Cerebellar cortex (tissue), 1 donor: ENCODE measurements at regions not wholly inside any gene's neighbourhood (a gene's known extent, or its start where the extent isn't known, plus 50 kb on each side); places are given as distances from the start of the nearest gene placed in this dataset.

Source experiments
- DNase-seq: peaks from one replicate; pipeline ENCODE4 v3.0.0-alpha.2; 2015; ENCODE audit warnings: low spot score

DNA sequence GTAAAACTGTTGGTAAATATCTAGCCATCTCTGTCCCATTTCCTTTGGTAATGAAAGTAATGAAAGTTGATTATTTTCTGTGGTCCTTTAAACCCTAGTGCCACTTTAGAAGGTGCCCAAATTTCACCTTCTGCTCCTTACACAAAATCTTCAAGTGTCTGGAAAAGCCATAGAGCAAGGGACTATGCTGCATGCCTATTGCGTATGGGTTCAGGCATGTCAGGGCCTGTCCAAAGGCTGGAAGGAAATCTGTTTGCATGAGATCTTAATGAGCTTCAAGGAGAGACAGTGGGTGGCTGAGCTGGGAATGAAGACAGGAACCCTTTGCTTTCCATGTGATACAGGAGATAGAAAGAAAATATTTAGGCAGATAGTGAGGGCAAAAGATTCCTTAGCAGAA lies 66.6 kb upstream of the CCN6 start:
- DNase-seq, result no peak

DNA sequence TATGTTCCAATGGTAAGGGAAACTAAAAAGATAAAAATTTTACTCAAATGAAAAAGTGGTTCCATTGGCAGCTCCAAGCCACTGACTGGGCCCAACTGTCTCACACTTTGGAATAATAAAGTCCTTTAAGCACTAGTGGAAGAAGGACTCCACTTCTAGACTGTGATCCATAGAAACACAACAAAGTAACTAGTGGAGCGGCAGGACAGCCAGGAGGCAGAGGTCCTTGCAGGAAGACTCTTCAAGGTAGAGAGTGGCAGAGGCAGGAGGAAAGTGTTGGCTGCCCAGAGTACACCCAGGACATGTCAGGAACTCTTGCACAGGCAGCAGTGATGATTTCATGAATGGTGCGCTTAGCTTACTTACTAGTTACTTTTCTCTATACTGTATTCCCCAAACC lies 65.0 kb upstream of the CCN6 start:
- no peak for DNase-seq

DNA sequence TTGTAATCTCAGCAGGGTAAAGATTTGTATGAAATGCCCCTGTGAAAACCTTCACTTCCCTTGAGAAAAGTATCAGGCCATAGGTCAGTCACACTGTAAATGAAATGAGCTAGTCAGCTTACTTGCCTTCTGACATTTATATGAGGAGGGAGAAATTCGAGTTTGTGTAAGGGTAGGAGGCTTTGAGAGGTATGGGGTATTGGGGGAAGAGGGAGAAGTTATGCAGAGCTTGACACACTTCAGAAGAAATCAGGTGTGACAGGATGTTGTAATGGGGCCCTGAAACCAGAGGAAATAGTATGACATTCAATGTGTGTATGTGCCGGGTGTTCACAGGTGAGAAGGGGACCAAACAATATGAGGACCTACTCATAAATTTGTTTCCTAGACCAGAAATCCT lies 64.2 kb upstream of the CCN6 start:
- no peak for DNase-seq

DNA sequence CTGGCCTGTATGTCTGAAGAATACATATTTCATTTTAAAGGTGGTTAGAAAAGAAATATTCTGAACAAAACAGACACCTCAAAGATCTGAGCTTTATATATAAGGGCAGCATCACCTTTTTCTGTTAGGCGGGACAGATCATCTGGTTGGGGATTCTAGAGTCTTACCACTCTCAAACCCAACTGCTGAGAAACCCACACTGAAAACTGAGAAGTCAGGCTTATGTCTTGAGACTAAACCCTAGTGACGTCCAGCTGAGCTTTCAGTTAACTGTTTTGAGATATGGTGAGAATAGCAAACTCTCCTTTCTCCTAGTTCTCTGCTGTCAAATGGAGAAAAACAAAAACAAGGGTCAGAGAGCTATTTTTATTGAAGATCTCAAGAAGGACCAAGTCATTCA lies 63.7 kb upstream of the CCN6 start:
- no peak for DNase-seq

DNA sequence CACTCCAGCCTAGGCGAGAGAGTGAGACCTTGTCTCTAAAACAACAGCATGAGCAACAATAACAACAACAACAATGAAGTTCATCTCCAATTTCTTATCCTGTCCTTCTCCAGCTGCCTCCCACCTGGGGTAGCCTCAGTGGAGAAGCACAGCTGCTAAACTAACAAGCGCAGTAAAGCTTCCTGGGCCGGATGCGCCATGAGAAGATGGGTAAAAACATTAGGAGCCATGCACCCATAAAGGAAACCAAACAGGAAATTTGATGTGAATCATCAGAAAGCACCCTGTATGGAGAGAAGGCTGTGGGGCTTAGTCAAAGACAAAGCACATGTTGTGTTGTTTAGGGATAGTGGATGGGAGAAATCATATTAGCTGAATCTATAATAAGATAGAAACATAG lies 61.1 kb upstream of the CCN6 start:
- no peak for DNase-seq

DNA sequence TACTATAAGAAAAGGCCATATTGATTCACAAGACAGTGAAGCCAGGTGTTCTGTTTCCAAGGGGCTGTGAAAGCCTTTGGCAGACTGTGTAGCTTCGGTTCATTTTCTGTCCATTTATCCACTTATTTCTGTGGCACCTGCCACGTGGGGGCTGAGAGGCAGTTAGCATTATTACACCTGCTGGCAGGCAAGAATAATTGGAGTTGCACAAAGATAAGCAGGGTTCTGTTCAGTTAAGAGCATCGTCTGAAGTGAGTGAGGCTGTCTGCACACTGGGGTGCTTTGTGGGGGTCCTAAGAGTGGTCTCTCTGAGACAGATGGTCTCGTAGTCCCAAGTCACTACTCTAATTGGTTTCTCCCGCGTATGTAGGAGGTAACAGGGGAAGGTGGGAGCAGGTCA lies 60.6 kb upstream of the CCN6 start:
- DNase-seq, result no peak

DNA sequence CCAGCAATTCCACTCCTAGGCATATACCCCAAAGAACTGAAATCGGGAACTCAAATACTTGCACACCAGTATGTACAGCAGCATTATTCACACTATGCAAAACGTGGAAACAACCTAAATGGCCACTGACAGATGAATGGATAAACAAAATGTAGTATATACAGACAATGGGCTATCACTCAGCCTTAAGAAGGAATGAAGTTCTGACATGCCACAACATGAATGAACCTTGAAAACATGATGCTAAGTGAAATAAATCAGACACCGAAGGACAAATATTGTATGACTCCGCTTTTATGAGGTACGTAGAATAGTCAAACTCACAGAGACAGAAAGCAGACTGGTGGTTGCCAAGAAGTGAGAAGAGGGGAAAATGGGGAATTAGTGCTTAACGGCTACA lies 59.1 kb upstream of the CCN6 start:
- DNase-seq, result no peak

DNA sequence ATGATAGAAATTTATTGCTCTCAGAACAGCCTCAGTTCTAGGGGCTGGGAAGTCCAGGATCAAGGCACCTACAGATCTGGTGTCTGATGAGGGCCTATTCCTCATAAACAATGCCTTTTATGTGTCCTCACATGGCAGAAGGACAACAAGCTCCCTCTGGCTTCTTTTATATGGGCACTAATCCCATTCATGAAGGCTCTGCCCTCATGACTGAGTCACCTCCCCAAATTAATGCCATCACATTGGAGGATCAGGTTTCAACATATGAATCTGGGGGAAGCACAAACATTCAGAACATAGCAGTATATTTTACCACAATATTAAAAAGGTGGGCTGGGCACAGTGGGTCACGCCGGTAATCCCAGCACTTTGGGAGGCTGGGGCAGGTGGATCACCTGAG lies 58.5 kb upstream of the CCN6 start:
- no peak for DNase-seq

DNA sequence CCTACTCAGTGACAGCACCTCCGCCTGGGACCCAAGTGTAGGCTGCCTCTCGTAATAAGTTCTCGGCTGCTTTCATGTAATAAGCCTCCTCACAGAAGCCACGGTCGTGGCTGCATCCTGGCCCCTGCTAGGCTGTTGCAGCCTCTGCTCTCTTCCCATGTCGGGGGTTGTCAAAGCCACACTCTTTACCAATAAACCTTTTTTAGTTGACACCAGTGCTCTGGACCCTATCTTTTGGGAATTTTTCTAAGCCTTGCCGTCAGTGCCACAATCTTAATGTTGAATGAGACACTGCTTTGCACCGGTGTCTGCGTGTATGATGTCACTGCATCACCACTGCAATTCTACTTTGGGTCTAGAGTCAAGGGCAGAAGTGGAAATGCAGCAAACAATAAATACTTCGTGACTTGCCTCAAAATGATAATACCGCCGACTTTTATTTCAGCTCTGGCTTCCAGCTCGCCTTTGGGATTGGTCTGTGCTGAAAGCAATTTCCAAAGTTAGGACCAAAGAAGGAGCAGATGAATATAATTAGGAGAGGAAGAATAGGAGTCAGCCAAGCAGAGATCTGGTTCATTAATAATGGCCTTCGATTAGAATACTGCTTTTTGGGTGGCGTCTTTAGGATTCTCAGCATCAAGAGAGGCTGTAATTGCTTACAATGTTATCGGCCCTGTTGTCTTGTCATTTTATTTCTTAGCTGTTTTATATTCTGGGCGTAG lies 57.6 kb upstream of the CCN6 start:
- peak; percentile 5 for DNase-seq

DNA sequence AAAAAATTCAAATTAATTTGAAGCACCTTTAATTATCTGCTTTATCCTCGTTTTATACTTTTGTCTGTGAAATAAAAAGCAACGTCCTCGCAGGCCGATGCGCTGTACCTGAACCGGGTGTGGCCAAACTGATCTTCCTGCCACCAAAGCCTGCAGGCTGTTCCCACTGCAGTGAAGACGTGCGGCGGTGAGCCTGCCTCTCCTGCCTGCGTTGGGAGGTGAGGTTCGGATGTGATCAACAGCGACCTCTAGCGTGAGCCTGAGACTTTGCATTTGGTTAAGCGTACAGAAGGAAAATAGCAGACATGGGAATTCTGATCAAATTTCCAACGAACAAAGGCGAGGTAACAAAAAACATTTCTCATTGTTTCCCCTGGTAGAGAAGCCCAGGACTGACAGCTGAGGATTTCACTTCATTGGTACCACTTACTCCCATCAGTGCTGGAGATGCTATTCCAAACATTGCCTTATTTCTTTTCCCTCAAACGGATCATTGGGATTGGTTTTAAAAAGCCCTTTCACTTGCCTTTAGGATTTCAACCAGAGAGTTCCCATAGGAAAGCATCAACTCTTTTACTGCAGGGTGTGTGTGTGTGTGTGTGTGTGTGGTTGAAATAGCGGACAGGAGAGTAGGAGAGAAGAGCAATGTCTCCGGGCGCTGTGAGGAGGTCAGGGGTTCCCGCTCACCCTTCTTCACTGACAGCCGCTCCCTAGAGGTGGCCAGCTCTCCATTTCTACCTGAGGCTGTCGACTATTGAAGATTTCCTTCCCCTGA lies 56.6 kb upstream of the CCN6 start:
- peak; percentile 93 for DNase-seq

DNA sequence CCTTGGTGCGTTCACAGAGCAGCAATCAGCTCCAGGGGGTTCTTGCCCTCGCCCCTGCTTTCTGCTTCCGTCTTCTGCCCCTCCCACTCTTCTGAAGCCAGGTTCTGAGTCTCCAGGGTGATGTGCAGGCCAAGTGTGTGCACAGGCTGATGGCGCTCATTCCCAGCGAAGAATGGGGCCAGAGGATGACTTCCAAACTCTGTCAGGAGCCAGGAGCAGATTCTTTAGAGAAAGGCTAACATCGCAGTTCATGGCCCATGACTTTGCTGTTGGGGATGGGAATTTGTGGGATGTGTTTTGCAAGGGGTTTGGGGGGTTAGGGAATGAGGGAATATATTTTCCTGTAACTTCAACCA lies 56.1 kb upstream of the CCN6 start:
- DNase-seq, result peak; percentile 48

DNA sequence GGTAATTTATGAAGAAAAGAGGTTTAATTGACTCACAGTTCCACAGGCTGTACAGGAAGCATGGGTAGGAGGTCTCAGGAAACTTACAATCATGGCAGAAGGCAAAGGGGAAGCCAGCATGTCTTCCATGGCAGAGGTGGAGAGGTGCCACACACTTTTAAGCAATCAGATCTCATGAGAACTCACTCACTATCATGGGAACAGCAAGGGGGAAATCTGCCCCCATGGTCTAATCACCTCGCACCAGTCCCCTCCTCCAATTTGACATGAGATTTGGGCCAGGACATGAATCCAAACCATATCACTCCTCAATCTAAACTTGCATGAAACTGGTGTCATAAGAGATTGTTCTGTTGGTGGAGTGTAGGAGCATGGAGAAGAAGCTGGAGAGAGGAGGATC lies 51.6 kb upstream of the CCN6 start:
- no peak for DNase-seq
